Trophoblast cell (in vitro differentiated cells and primary cell): ENCODE measurements at regions not wholly inside any gene's neighbourhood (a gene's known extent, or its start where the extent isn't known, plus 50 kb on each side); places are given as distances from the start of the nearest gene placed in this dataset.

ENCODE experiments used
- DNase-seq, 2 donors: peaks; one replicate each; pipeline ENCODE4 v3.0.0-alpha.2; 2016
- H2AFZ ChIP-seq: 2 replicates; pipeline ENCODE4 v1.6.1; 2013; ENCODE audit warnings: low read length, moderate library complexity, mild to moderate bottlenecking; ENCODE audit not compliant: insufficient read depth, poor library complexity
- H2AK5ac ChIP-seq: 2 replicates; pipeline ENCODE4 v1.6.1; 2013; ENCODE audit warnings: mild to moderate bottlenecking, low read length
- H2BK120ac ChIP-seq: 2 replicates; pipeline ENCODE4 v1.6.1; 2013; ENCODE audit warnings: low read length, mild to moderate bottlenecking, moderate library complexity; ENCODE audit not compliant: insufficient read depth, poor library complexity
- H2BK12ac ChIP-seq: 2 replicates; pipeline ENCODE4 v1.6.1; 2013; ENCODE audit warnings: mild to moderate bottlenecking, low read length, moderate library complexity
- H2BK5ac ChIP-seq: 2 replicates; pipeline ENCODE4 v1.6.1; 2013; ENCODE audit warnings: low read length, low read depth, moderate library complexity, mild to moderate bottlenecking; ENCODE audit not compliant: poor library complexity
- H3K14ac ChIP-seq: 2 replicates; pipeline ENCODE4 v1.6.1; 2013; ENCODE audit warnings: mild to moderate bottlenecking, low read length
- H3K18ac ChIP-seq: 2 replicates; pipeline ENCODE4 v1.6.1; 2013; ENCODE audit warnings: mild to moderate bottlenecking, low read length
- H3K23ac ChIP-seq: 2 replicates; pipeline ENCODE4 v1.6.1; 2013; ENCODE audit warnings: low read length
- H3K27ac ChIP-seq: 2 replicates; pipeline ENCODE4 v1.5.1; 2013; ENCODE audit warnings: low read depth, mild to moderate bottlenecking, inconsistent platforms, low read length, moderate library complexity
- H3K27me3 ChIP-seq: 2 replicates; pipeline ENCODE4 v1.6.1; 2013; ENCODE audit warnings: inconsistent platforms, mild to moderate bottlenecking, low read length, moderate library complexity; ENCODE audit not compliant: insufficient read depth
- H3K36me3 ChIP-seq, 2 experiments: 1 replicate in 1 of 2; 2 replicates in 1 of 2; pipeline ENCODE4 v1.6.1; 2013; ENCODE audit warnings: low read length in 2 of 2, mild to moderate bottlenecking in 2 of 2, moderate library complexity in 1 of 2; ENCODE audit not compliant: insufficient read depth in 2 of 2, control insufficient read depth in 1 of 2
- H3K4ac ChIP-seq: 2 replicates; pipeline ENCODE4 v1.6.1; 2013; ENCODE audit warnings: low read depth, mild to moderate bottlenecking, low read length, moderate library complexity
- H3K4me1 ChIP-seq, 2 experiments: 1 replicate in 1 of 2; 2 replicates in 1 of 2; pipeline ENCODE4 v1.6.1; 2013; ENCODE audit warnings: low read length in 2 of 2, mild to moderate bottlenecking in 2 of 2, moderate library complexity in 1 of 2; ENCODE audit not compliant: insufficient read depth in 2 of 2, control insufficient read depth in 1 of 2
- H3K4me2 ChIP-seq: 2 replicates; pipeline ENCODE4 v1.6.1; 2013; ENCODE audit warnings: inconsistent platforms, mild to moderate bottlenecking, low read length, moderate library complexity
- H3K4me3 ChIP-seq: 2 replicates; pipeline ENCODE4 v1.5.1; 2013; ENCODE audit warnings: mild to moderate bottlenecking, low read depth, low read length, inconsistent platforms
- H3K79me1 ChIP-seq: one replicate; pipeline ENCODE4 v1.6.1; 2013; ENCODE audit warnings: low read length
- H3K79me2 ChIP-seq: 2 replicates; pipeline ENCODE4 v1.6.1; 2013; ENCODE audit warnings: low read length, mild to moderate bottlenecking; ENCODE audit not compliant: control insufficient read depth, insufficient read depth, poor library complexity
- H3K9ac ChIP-seq: 2 replicates; pipeline ENCODE4 v1.6.1; 2013; ENCODE audit warnings: mild to moderate bottlenecking, low read length
- H3K9me3 ChIP-seq: 2 replicates; pipeline ENCODE4 v1.6.1; 2013; ENCODE audit warnings: low read depth, mild to moderate bottlenecking, control low read depth, inconsistent platforms, low read length; ENCODE audit not compliant: insufficient read depth
- H4K12ac ChIP-seq: 2 replicates; pipeline ENCODE4 v1.6.1; 2013; ENCODE audit warnings: low read depth, mild to moderate bottlenecking, low read length, moderate library complexity
- H4K8ac ChIP-seq: 2 replicates; pipeline ENCODE4 v1.6.1; 2013; ENCODE audit warnings: low read depth, mild to moderate bottlenecking, low read length, moderate library complexity
- H4K91ac ChIP-seq: one replicate; pipeline ENCODE4 v1.6.1; 2013; ENCODE audit warnings: low read depth, mild to moderate bottlenecking, low read length, moderate library complexity
- WGBS: extraction: QIAGEN DNeasy Blood & Tissue Kit; methylation state at CpG from one replicate; pipeline ENCODE4 v1.1.7; 2013; ENCODE audit warnings: missing lambda C conversion rate; ENCODE audit not compliant: insufficient read length, insufficient coverage; ENCODE audit errors: extremely low coverage; 5-methylcytosine and 5-hydroxymethylcytosine counted together

DNA sequence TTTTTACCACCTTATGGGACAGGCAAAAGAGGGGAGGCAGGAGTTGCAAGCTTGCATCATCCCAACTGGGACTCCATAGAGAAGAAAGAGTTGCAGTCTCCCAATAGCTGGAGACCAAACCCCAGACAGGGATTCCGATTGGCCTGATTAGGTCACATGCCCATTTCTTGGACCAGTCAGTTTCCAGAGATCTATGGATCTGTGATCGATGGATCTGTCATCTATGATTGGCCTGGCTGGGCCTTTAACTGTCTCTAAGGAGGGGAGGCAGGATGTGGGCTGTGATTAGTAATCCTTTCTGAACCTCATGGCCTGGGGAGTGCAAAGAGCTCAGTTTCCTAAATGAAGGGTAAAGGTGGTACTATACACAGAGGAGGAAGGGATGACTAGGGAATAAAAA is 252.1 kb downstream of the MATN1 start:
- Histone ChIP-seq H2BK12ac (no peak overlapping the region), H3K4me1 (no peaks in the 10 kb centered on the region), H2AK5ac (no peak overlapping the region), H3K4me3 (no peak overlapping the region), H3K36me3 (no peaks in the 10 kb centered on the region), H3K27ac (no peak overlapping the region), H2BK120ac (no peak overlapping the region), H3K9me3 (peaks cover 6% of the 10 kb centered on the region), H2BK5ac (no peak overlapping the region), H3K79me1 (no peaks in the 10 kb centered on the region), H4K91ac (no peak overlapping the region), H3K27me3 (no peaks in the 10 kb centered on the region), H3K14ac (no peak overlapping the region), H3K4me2 (no peak overlapping the region), H2AFZ (no peak overlapping the region), H3K9ac (no peak overlapping the region), H3K18ac (no peak overlapping the region), H3K4ac (no peak overlapping the region), H4K8ac (no peak overlapping the region), H3K79me2 (no peaks in the 10 kb centered on the region), H4K12ac (no peak overlapping the region), H3K23ac (no peak overlapping the region)
- no CpG with 5 or more reads among the region's 2 CpGs for WGBS
- DNase-seq: no peak

GRCh38 chr1:30469426-30469825 is 254.0 kb downstream of the MATN1 start:
- H2AK5ac ChIP-seq: no peak overlapping the region
- no peak overlapping the region for H3K4ac ChIP-seq
- no peak overlapping the region for H3K27ac ChIP-seq
- no peak overlapping the region for H3K18ac ChIP-seq
- no peak overlapping the region for H2AFZ ChIP-seq
- peaks cover 6% of the 10 kb centered on the region for H3K9me3 ChIP-seq
- H4K8ac ChIP-seq: no peak overlapping the region
- no CpG with 5 or more reads among the region's 5 CpGs for WGBS
- H4K12ac ChIP-seq: no peak overlapping the region
- H3K79me1 ChIP-seq: no peaks in the 10 kb centered on the region
- no peaks in the 10 kb centered on the region for H3K27me3 ChIP-seq
- no peak for DNase-seq
- H4K91ac ChIP-seq: no peak overlapping the region
- H3K14ac ChIP-seq: no peak overlapping the region
- no peak overlapping the region for H2BK5ac ChIP-seq
- no peaks in the 10 kb centered on the region for H3K4me1 ChIP-seq
- H2BK12ac ChIP-seq: no peak overlapping the region
- no peak overlapping the region for H3K4me2 ChIP-seq
- H3K9ac ChIP-seq: no peak overlapping the region
- no peaks in the 10 kb centered on the region for H3K36me3 ChIP-seq
- H3K79me2 ChIP-seq: no peaks in the 10 kb centered on the region
- H2BK120ac ChIP-seq: no peak overlapping the region
- no peak overlapping the region for H3K4me3 ChIP-seq
- no peak overlapping the region for H3K23ac ChIP-seq

DNA sequence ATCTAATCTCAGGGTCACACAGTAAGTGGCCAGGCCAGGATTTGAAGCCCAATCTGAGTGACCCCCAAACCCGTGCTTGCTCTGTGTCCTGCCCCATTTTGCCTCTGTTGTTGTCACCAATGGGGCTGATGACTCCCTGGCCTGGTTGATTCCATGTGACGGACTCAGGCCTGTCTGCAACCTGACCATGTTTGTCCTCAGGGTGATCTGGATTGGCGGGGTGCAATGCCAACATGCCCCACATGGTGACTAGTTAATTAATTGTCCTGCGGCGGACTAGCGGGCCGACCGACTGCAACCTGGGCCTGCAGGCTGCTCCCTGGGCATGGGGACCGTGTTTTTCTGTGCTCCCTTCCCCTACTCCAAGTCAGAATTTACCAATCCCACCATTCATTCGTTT is 256.3 kb downstream of the MATN1 start:
- Histone ChIP-seq H3K27me3 (no peaks in the 10 kb centered on the region), H2BK5ac (no peak overlapping the region), H3K4me3 (no peak overlapping the region), H3K9ac (no peak overlapping the region), H2AFZ (no peak overlapping the region), H3K18ac (no peak overlapping the region), H2BK120ac (no peak overlapping the region), H4K12ac (no peak overlapping the region), H4K8ac (no peak overlapping the region), H3K36me3 (no peaks in the 10 kb centered on the region), H2BK12ac (no peak overlapping the region), H3K79me1 (no peaks in the 10 kb centered on the region), H2AK5ac (no peak overlapping the region), H3K9me3 (peaks cover 5% of the 10 kb centered on the region), H3K4ac (no peak overlapping the region), H3K27ac (no peak overlapping the region), H3K23ac (no peak overlapping the region), H3K4me2 (no peak overlapping the region), H3K79me2 (no peaks in the 10 kb centered on the region), H3K14ac (no peak overlapping the region), H3K4me1 (no peaks in the 10 kb centered on the region), H4K91ac (no peak overlapping the region)
- no CpG with 5 or more reads among the region's 10 CpGs for WGBS
- DNase-seq: no peak

- no peaks in the 10 kb centered on the region for H3K27me3 ChIP-seq
- no peak overlapping the region for H3K27ac ChIP-seq
- no peak overlapping the region for H3K23ac ChIP-seq
- WGBS: no CpG with 5 or more reads among the region's 3 CpGs
- no peak overlapping the region for H3K4me2 ChIP-seq
- no peak for DNase-seq
- H3K4me3 ChIP-seq: no peak overlapping the region
- H3K14ac ChIP-seq: no peak overlapping the region
- H2BK12ac ChIP-seq: no peak overlapping the region
- no peak overlapping the region for H4K12ac ChIP-seq
- no peak overlapping the region for H2AK5ac ChIP-seq
- no peaks in the 10 kb centered on the region for H3K79me1 ChIP-seq
- no peaks in the 10 kb centered on the region for H3K36me3 ChIP-seq
- no peaks in the 10 kb centered on the region for H3K79me2 ChIP-seq
- no peak overlapping the region for H3K4ac ChIP-seq
- no peak overlapping the region for H2AFZ ChIP-seq
- H2BK120ac ChIP-seq: no peak overlapping the region
- H3K18ac ChIP-seq: no peak overlapping the region
- no peak overlapping the region for H4K8ac ChIP-seq
- H2BK5ac ChIP-seq: no peak overlapping the region
- no peak overlapping the region for H4K91ac ChIP-seq
- peaks cover 5% of the 10 kb centered on the region for H3K9me3 ChIP-seq
- no peaks in the 10 kb centered on the region for H3K4me1 ChIP-seq
- H3K9ac ChIP-seq: no peak overlapping the region
Observed at GRCh38 chr1:30466610-30467009, 256.8 kb downstream of the MATN1 start.
